CD4-positive, alpha-beta T cell (primary cell): ENCODE measurements at regions not wholly inside any gene's neighbourhood (a gene's known extent, or its start where the extent isn't known, plus 50 kb on each side); places are given as distances from the start of the nearest gene placed in this dataset.
"Not testable (repeated sequence)": the region's sequence is repeated elsewhere in the genome, so short reads cannot be mapped to it uniquely, and the experiment has no call there.

Experiments
- ATAC-seq: fragments of 200-7000 bp; cut with Tn5 transposase; one replicate; pipeline ENCODE4 v1.10.0; 2022; ENCODE audit warnings: mild to moderate bottlenecking; ENCODE audit not compliant: poor library complexity
- CTCF ChIA-PET: fragments of 350-600 bp; sonication (Branson Sonifier 250); formaldehyde crosslinking; loops from one replicate; lab custom pipeline; 2021; ENCODE audit warnings: antibody characterized with exemption, inconsistent platforms; lab: Charles Lee
- POLR2A ChIA-PET: fragments of 350-600 bp; sonication (Branson Sonifier 250); formaldehyde crosslinking; loops from one replicate; lab custom pipeline; 2021; ENCODE audit warnings: antibody characterized with exemption, inconsistent platforms; lab: Charles Lee
- DNase-seq, 14 experiments: peaks; one replicate each; pipeline ENCODE4 v3.0.0-alpha.2; 2013 to 2020; ENCODE audit warnings: mixed read lengths in 2 of 14
- H3K27ac ChIP-seq, 2 donors: one replicate each; pipeline versions ENCODE4 v1.5.1 to v1.7.0; 2013; ENCODE audit warnings: low read length in 2 of 2, low read depth in 1 of 2, mild to moderate bottlenecking in 1 of 2
- H3K27me3 ChIP-seq, 2 experiments: 1 replicate in 1 of 2; 2 replicates in 1 of 2; pipeline versions ENCODE4 v1.6.1 to v1.7.0; 2013; ENCODE audit warnings: low read length in 2 of 2, control low read depth in 1 of 2, mild to moderate bottlenecking in 1 of 2, moderate library complexity in 1 of 2; ENCODE audit not compliant: insufficient read depth in 2 of 2, control insufficient read depth in 1 of 2
- H3K36me3 ChIP-seq: one replicate; pipeline ENCODE4 v1.6.1; 2013; ENCODE audit warnings: low read length, control low read depth; ENCODE audit not compliant: insufficient read depth
- H3K4me1 ChIP-seq: one replicate; pipeline ENCODE4 v1.6.1; 2013; ENCODE audit warnings: low read length, control low read depth; ENCODE audit not compliant: insufficient read depth
- H3K4me3 ChIP-seq: one replicate; pipeline ENCODE4 v1.5.1; 2013; ENCODE audit warnings: mild to moderate bottlenecking, low read length, moderate library complexity
- H3K9me3 ChIP-seq, 2 experiments: 1 replicate in 1 of 2; 2 replicates in 1 of 2; pipeline versions ENCODE4 v1.6.1 to v1.7.0; 2013; ENCODE audit warnings: low read length in 2 of 2, mild to moderate bottlenecking in 2 of 2, control low read depth in 1 of 2, moderate library complexity in 1 of 2; ENCODE audit not compliant: control insufficient read depth in 1 of 2, insufficient read depth in 1 of 2
- H3K27ac Mint-ChIP-seq: one replicate; pipeline ENCODE4 v1.8.0; 2020; ENCODE audit warnings: mixed read lengths
- H3K27me3 Mint-ChIP-seq: one replicate; pipeline ENCODE4 v1.8.0; 2021; ENCODE audit warnings: mixed read lengths
- H3K36me3 Mint-ChIP-seq: one replicate; pipeline ENCODE4 v1.8.0; 2021; ENCODE audit warnings: low read depth, mixed read lengths
- H3K4me1 Mint-ChIP-seq: one replicate; pipeline ENCODE4 v1.8.0; 2021; ENCODE audit warnings: low read depth, mixed read lengths
- H3K4me3 Mint-ChIP-seq: one replicate; pipeline ENCODE4 v1.8.0; 2020; ENCODE audit warnings: mild to moderate bottlenecking, mixed read lengths
- H3K9me3 Mint-ChIP-seq: one replicate; pipeline ENCODE4 v1.8.0; 2020; ENCODE audit warnings: mixed read lengths
- CTCF ChIP-seq: fragments of 200-600 bp; IDR thresholded peaks from one replicate; pipeline ENCODE4 v1.8.0; 2022; ENCODE audit warnings: antibody characterized with exemption, mild to moderate bottlenecking
- intact Hi-C, 2 experiments: fragments of 100-400 bp; cut with DNase I in 1 of 2; cut with micrococcal nuclease in 1 of 2; formaldehyde crosslinking; loops; one replicate each; pipeline versions ENCODE4 v1.15.1 to v1.9.0; 2023 to 2025; cut with DNase I, micrococcal nuclease

GRCh38 chr10:126758867-126759266 lies 88.4 kb upstream of the C10orf90 start:
- no peaks in the 10 kb centered on the region for H3K9me3 ChIP-seq

DNA sequence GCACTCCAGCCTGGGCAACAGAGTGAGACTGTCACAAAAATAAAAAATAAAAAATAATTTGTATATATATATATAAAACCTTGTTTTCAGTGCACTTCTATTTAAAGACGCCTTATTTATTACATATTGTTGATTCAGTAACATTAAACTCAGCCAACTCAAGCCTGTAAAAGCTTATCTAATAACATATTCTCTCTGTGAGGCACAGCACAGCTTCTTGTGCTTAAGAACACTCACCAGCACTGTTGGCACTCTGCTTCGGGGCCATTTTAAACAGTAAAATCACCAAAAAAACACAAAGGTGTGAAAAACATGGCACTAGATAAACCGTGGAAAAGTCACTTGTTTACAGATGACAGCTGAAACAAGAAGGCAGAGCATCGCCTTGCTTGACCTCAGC lies 89.0 kb upstream of the C10orf90 start:
- no peak for DNase-seq
- Mint-ChIP-seq H3K9me3 (peaks cover 2% of the 10 kb centered on the region), H3K36me3 (no peaks in the 10 kb centered on the region), H3K27ac (no peak overlapping the region), H3K4me3 (no peak overlapping the region), H3K27me3 (peaks cover 5% of the 10 kb centered on the region), H3K4me1 (no peaks in the 10 kb centered on the region)
- Histone ChIP-seq H3K27ac (no peak overlapping the region), H3K4me1 (no peaks in the 10 kb centered on the region), H3K4me3 (no peak overlapping the region), H3K27me3 (no peaks in the 10 kb centered on the region), H3K36me3 (no peaks in the 10 kb centered on the region), H3K9me3 (no peaks in the 10 kb centered on the region)
- POLR2A ChIA-PET = no interaction called here
- intact Hi-C loops = loop anchor here in 1 of 2 experiments (10.0 kb wide), 1 partner anchor 65 kb away; no protein-coding TSS in a partner anchor
- no peak for ATAC-seq
- TF ChIP-seq CTCF = no peak
- CTCF ChIA-PET = no interaction called here

More at GRCh38 chr10:126758867-126759266, 88.4 kb upstream of the C10orf90 start:
- ChIA-PET POLR2A (no interaction called here), CTCF (no interaction called here)
- Histone ChIP-seq H3K4me1 (no peaks in the 10 kb centered on the region), H3K27ac (no peak overlapping the region), H3K4me3 (no peak overlapping the region), H3K36me3 (no peaks in the 10 kb centered on the region), H3K27me3 (no peaks in the 10 kb centered on the region)
- TF ChIP-seq CTCF = no peak
- Mint-ChIP-seq H3K4me1 (no peaks in the 10 kb centered on the region), H3K27ac (no peak overlapping the region), H3K4me3 (no peak overlapping the region), H3K27me3 (peaks cover 5% of the 10 kb centered on the region), H3K9me3 (peaks cover 2% of the 10 kb centered on the region), H3K36me3 (no peaks in the 10 kb centered on the region)
- ATAC-seq (no peak), DNase-seq (no peak)
- intact Hi-C loops = loop anchor here in 1 of 2 experiments (10.0 kb wide), 1 partner anchor 64 kb away; no protein-coding TSS in a partner anchor

- CTCF ChIA-PET, POLR2A ChIA-PET, H3K27me3 ChIP-seq, H3K4me1 ChIP-seq, H3K4me3 ChIP-seq, H3K9me3 ChIP-seq, H3K27ac ChIP-seq, H3K4me3 Mint-ChIP-seq, H3K36me3 Mint-ChIP-seq, H3K27me3 Mint-ChIP-seq, intact Hi-C loops, H3K4me1 Mint-ChIP-seq, H3K9me3 Mint-ChIP-seq, ATAC-seq, H3K36me3 ChIP-seq, H3K27ac Mint-ChIP-seq, DNase-seq: not testable (repeated sequence)
Observed at GRCh38 chr10:126766646-126767045, 96.2 kb upstream of the C10orf90 start.

DNA sequence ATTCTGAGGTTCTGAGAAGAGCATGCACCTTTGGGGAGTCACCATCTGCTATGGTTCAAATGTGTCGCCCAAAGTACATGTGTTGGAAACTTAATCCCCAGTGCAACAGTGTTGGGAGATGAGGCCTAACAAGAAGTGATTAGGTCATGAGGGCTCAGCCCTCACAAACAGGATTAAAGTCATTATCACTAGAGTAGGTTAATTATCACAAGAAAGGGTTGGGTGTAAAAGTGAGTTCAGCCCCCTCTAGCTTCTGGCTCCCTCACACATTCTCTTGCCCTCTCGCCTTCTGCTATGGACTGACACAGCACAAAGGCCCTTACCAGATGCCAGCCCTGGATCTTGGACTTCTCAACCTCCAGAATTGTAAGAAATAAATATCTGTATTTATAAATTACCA lies 100.3 kb upstream of the C10orf90 start:
- Mint-ChIP-seq H3K4me3 (no peak overlapping the region), H3K4me1 (no peaks in the 10 kb centered on the region), H3K9me3 (no peaks in the 10 kb centered on the region), H3K27ac (no peak overlapping the region), H3K27me3 (peaks cover 8% of the 10 kb centered on the region), H3K36me3 (no peaks in the 10 kb centered on the region)
- no peak overlapping the region for H3K27ac ChIP-seq
- TF ChIP-seq CTCF = no peak
- no peak for DNase-seq
- H3K4me3 ChIP-seq = no peak overlapping the region
- no peaks in the 10 kb centered on the region for H3K4me1 ChIP-seq
- intact Hi-C loops = no loop called here
- ATAC-seq = no peak
- ChIA-PET POLR2A (no interaction called here), CTCF (no interaction called here)
- no peaks in the 10 kb centered on the region for H3K9me3 ChIP-seq
- H3K36me3 ChIP-seq = no peaks in the 10 kb centered on the region
- no peaks in the 10 kb centered on the region for H3K27me3 ChIP-seq
